ENCODE measurements at regions not wholly inside any gene's neighbourhood (a gene's known extent, or its start where the extent isn't known, plus 50 kb on each side); places are given as distances from the start of the nearest gene placed in this dataset.
"Not testable (repeated sequence)": the region's sequence is repeated elsewhere in the genome, so short reads cannot be mapped to it uniquely, and the experiment has no call there.

- H3K4me2 ChIP-seq (ENCODE audit: low read depth, low read length): no peak overlapping the region
- FAIRE-seq: no peak
- WGBS (ENCODE audit: low lambda C conversion rate): 4% methylated on average over 3 of the region's 5 CpGs
- ATAC-seq: no peak
- H4K20me1 ChIP-seq (ENCODE audit: insufficient read depth, low read length): no peaks in the 10 kb centered on the region
- no peaks in the 10 kb centered on the region for H3K9me3 ChIP-seq (ENCODE audit: low read length)
- POLR2A ChIA-PET: no interaction called here
- no peak overlapping the region for H3K9ac ChIP-seq (ENCODE audit: insufficient read depth, low read depth, low read length)
- no peak overlapping the region for H3K27ac ChIP-seq (ENCODE audit: extremely low read length, insufficient read depth, low read length)
- no peak overlapping the region for H3K4me3 ChIP-seq (replicated peaks in 1 of 3; ENCODE audit: insufficient read depth in 1 of 3, low read depth in 2 of 3, low read length in 3 of 3)
- no peaks in the 10 kb centered on the region for H3K79me2 ChIP-seq (ENCODE audit: insufficient read depth, low read length)
- H3K27me3 ChIP-seq (ENCODE audit: control insufficient read depth in 1 of 2, insufficient read depth in 2 of 2, low read length in 2 of 2): no peaks in the 10 kb centered on the region
- no TSS peak for BruUV-seq (replicated peaks)
- intact Hi-C loops (cut with micrococcal nuclease; ENCODE audit: unreplicated experiment): no loop called here
- no peaks in the 10 kb centered on the region for H3K36me3 ChIP-seq (replicated peaks in 1 of 2; ENCODE audit: control insufficient read depth in 1 of 2, insufficient read depth in 2 of 2, low read length in 2 of 2)
- CTCF ChIA-PET (ENCODE audit: low intra/inter-chr PET ratio, low total read pairs): no interaction called here
- H2AFZ ChIP-seq (ENCODE audit: low read length): no peak overlapping the region
- DNase-seq (ENCODE audit: low spot score): peak; percentile 3
- TF ChIP-seq, protein P1, sequence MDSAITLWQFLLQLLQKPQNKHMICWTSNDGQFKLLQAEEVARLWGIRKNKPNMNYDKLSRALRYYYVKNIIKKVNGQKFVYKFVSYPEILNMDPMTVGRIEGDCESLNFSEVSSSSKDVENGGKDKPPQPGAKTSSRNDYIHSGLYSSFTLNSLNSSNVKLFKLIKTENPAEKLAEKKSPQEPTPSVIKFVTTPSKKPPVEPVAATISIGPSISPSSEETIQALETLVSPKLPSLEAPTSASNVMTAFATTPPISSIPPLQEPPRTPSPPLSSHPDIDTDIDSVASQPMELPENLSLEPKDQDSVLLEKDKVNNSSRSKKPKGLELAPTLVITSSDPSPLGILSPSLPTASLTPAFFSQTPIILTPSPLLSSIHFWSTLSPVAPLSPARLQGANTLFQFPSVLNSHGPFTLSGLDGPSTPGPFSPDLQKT (CRISPR knock-in tag; IDR thresholded peaks at IDR 0.05; ENCODE audit: borderline replicate concordance): no peak
- TF ChIP-seq ZUFSP (CRISPR knock-in tag; IDR thresholded peaks at IDR 0.05; ENCODE audit: borderline replicate concordance) (no peak), TEAD2 (CRISPR knock-in tag; IDR thresholded peaks at IDR 0.05) (no peak), ZBTB20 (CRISPR knock-in tag; IDR thresholded peaks at IDR 0.05; ENCODE audit: borderline replicate concordance, low read depth) (no peak), NR2F6 (IDR thresholded peaks at IDR 0.05) (no peak), NR2F6 (CRISPR knock-in tag; IDR thresholded peaks at IDR 0.05) (no peak), CREM (IDR thresholded peaks at IDR 0.05) (no peak), CREM (CRISPR knock-in tag; IDR thresholded peaks at IDR 0.05) (no peak), GATAD1 (CRISPR knock-in tag; IDR thresholded peaks at IDR 0.05) (no peak), SNAPC5 (CRISPR knock-in tag; IDR thresholded peaks at IDR 0.05; ENCODE audit: borderline replicate concordance) (no peak), SRSF1 (optimal IDR thresholded peaks at IDR 0.05; ENCODE audit: low read depth, low read length) (no peak), ZNF644 (CRISPR knock-in tag; IDR thresholded peaks at IDR 0.05; ENCODE audit: low read depth) (no peak)
- TF ChIP-seq, protein P2, sequence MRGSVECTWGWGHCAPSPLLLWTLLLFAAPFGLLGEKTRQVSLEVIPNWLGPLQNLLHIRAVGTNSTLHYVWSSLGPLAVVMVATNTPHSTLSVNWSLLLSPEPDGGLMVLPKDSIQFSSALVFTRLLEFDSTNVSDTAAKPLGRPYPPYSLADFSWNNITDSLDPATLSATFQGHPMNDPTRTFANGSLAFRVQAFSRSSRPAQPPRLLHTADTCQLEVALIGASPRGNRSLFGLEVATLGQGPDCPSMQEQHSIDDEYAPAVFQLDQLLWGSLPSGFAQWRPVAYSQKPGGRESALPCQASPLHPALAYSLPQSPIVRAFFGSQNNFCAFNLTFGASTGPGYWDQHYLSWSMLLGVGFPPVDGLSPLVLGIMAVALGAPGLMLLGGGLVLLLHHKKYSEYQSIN (CRISPR knock-in tag; IDR thresholded peaks at IDR 0.05; ENCODE audit: borderline replicate concordance): no peak
- in situ Hi-C loops (cut with HindIII; ENCODE audit: extremely low pct_ligation_motif_present, low pct_unique_long_range_greater_than_20kb): no loop called here
- no peaks in the 10 kb centered on the region for H3K4me1 ChIP-seq (ENCODE audit: insufficient read depth, low read length)
These were observed 61.1 kb upstream of the XIST start for GRCh38 chrX:73913580-73913979.

DNA sequence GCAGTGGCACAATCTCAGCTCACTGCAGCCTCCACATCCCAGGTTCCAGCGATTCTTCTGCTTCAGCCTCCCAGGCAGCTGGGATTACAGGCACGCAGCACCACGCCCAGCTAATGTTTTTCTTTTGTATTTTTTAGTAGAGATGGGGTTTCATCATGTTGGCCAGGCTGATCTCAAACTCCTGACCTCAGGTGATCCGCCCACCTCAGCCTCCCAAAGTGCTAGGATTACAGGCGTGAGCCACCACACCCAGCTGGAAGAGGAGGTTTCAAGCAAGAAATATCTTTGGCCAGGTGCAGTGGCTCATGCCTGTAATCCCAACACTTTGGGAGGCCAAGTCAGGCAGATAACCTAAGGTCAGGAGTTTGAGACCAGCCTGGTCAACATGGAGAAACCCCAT is 59.4 kb upstream of the XIST start:
- H3K27ac ChIP-seq (ENCODE audit: extremely low read length, insufficient read depth, low read length); H3K79me2 ChIP-seq (ENCODE audit: insufficient read depth, low read length); H3K4me2 ChIP-seq (ENCODE audit: low read depth, low read length); H2AFZ ChIP-seq (ENCODE audit: low read length); FAIRE-seq; H3K9ac ChIP-seq (ENCODE audit: insufficient read depth, low read depth, low read length); H3K4me1 ChIP-seq (ENCODE audit: insufficient read depth, low read length); in situ Hi-C loops (cut with HindIII; ENCODE audit: extremely low pct_ligation_motif_present, low pct_unique_long_range_greater_than_20kb); DNase-seq (ENCODE audit: low spot score); H3K36me3 ChIP-seq (replicated peaks in 1 of 2; ENCODE audit: control insufficient read depth in 1 of 2, insufficient read depth in 2 of 2, low read length in 2 of 2); H3K4me3 ChIP-seq (replicated peaks in 1 of 3; ENCODE audit: insufficient read depth in 1 of 3, low read depth in 2 of 3, low read length in 3 of 3); intact Hi-C loops (cut with micrococcal nuclease; ENCODE audit: unreplicated experiment); POLR2A ChIA-PET; CTCF ChIA-PET (ENCODE audit: low intra/inter-chr PET ratio, low total read pairs); H3K27me3 ChIP-seq (ENCODE audit: control insufficient read depth in 1 of 2, insufficient read depth in 2 of 2, low read length in 2 of 2); H4K20me1 ChIP-seq (ENCODE audit: insufficient read depth, low read length); BruUV-seq (replicated peaks); ATAC-seq; H3K9me3 ChIP-seq (ENCODE audit: low read length): not testable (repeated sequence)
- 15% methylated on average over 3 of the region's 5 CpGs for whole genome bisulfite sequencing (ENCODE audit: low lambda C conversion rate)
